Nephron progenitor cell (in vitro differentiated cells): ENCODE measurements at regions not wholly inside any gene's neighbourhood (a gene's known extent, or its start where the extent isn't known, plus 50 kb on each side); places are given as distances from the start of the nearest gene placed in this dataset.

Experiments
- DNase-seq: peaks from one replicate; pipeline ENCODE4 v3.0.0; 2021
- H3K27ac Mint-ChIP-seq: 2 replicates; pipeline ENCODE4 v1.8.0; 2021; ENCODE audit warnings: mild to moderate bottlenecking, moderate library complexity, mixed read lengths
- H3K27me3 Mint-ChIP-seq: 2 replicates; pipeline ENCODE4 v1.8.0; 2021; ENCODE audit warnings: mild to moderate bottlenecking, low read depth, mixed read lengths; ENCODE audit not compliant: poor library complexity
- H3K36me3 Mint-ChIP-seq: 2 replicates; pipeline ENCODE4 v1.8.0; 2021; ENCODE audit warnings: low read depth, mixed read lengths
- H3K4me1 Mint-ChIP-seq: 2 replicates; pipeline ENCODE4 v1.8.0; 2021; ENCODE audit warnings: mixed read lengths
- H3K4me3 Mint-ChIP-seq: 2 replicates; pipeline ENCODE4 v1.8.0; 2021; ENCODE audit warnings: mild to moderate bottlenecking, moderate library complexity, mixed read lengths
- H3K9me3 Mint-ChIP-seq: 2 replicates; pipeline ENCODE4 v1.8.0; 2021; ENCODE audit warnings: mild to moderate bottlenecking, moderate library complexity, mixed read lengths
- TF ChIP-seq, protein P1 (sequence below): fragments of 200-600 bp; sonication (generic); IDR thresholded peaks from 2 replicates; pipeline ENCODE4 v1.5.0; 2021; ENCODE audit warnings: antibody characterized with exemption

DNA sequence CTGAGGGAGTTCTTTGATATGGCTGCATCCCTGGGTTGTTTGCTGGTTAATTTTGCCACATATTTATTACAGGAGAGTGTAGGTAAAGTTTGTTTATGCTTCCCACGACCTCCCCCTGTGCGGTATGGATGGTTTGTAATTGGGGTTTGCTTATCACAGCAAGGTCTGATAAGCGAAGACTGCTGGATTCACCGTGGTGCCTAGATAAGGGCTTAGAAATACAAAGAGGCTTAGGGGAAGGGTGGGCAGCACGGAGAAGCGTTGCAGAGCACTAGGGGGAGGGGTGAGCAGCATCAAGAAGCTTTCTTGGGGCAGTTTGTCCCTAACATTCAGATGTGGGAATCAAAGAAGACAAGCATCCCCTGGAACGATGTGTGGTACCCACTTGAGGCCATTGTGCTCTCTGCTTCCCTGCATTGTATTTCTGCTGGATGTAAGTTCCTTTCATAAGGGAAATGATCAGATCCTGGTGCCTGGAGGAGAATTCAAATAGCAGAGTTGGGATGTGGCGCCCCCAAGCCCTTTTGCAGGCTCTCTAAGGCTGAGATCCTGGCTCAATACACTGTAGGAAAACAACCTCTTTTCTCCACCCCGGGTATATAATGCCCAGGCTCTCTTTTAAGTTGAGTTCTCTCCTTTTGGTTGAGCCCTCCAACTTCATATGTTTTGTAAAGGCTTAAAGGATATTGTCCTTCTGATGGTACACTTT, 598.1 kb upstream of the ADGRL4 start:
- DNase-seq = no peak
- H3K27me3 Mint-ChIP-seq = no peaks in the 10 kb centered on the region
- H3K4me3 Mint-ChIP-seq = no peak overlapping the region
- H3K4me1 Mint-ChIP-seq = no peaks in the 10 kb centered on the region
- H3K36me3 Mint-ChIP-seq = no peaks in the 10 kb centered on the region
- TF ChIP-seq, protein P1, sequence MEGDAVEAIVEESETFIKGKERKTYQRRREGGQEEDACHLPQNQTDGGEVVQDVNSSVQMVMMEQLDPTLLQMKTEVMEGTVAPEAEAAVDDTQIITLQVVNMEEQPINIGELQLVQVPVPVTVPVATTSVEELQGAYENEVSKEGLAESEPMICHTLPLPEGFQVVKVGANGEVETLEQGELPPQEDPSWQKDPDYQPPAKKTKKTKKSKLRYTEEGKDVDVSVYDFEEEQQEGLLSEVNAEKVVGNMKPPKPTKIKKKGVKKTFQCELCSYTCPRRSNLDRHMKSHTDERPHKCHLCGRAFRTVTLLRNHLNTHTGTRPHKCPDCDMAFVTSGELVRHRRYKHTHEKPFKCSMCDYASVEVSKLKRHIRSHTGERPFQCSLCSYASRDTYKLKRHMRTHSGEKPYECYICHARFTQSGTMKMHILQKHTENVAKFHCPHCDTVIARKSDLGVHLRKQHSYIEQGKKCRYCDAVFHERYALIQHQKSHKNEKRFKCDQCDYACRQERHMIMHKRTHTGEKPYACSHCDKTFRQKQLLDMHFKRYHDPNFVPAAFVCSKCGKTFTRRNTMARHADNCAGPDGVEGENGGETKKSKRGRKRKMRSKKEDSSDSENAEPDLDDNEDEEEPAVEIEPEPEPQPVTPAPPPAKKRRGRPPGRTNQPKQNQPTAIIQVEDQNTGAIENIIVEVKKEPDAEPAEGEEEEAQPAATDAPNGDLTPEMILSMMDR = no peak
- no peak overlapping the region for H3K27ac Mint-ChIP-seq
- H3K9me3 Mint-ChIP-seq = no peaks in the 10 kb centered on the region

DNA sequence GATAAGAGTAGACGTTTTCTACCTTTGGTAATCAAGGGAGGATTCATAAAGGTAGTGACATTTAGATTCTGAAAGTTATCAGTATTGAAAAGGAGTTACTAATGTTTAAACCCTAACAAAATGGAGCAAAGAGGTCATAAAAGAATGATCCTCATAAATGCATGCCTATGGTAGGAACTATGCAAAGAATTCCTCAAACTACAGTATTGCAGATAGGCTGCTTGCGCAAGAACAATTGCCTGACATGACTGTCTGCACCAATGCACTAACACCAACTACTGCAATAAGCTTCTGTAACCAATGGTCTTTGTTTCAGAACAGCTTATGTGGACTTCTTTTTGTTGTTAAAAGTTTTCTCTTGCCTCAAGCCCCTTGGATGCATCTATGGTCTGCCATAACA, 597.3 kb upstream of the ADGRL4 start:
- no peak overlapping the region for H3K27ac Mint-ChIP-seq
- DNase-seq = no peak

DNA sequence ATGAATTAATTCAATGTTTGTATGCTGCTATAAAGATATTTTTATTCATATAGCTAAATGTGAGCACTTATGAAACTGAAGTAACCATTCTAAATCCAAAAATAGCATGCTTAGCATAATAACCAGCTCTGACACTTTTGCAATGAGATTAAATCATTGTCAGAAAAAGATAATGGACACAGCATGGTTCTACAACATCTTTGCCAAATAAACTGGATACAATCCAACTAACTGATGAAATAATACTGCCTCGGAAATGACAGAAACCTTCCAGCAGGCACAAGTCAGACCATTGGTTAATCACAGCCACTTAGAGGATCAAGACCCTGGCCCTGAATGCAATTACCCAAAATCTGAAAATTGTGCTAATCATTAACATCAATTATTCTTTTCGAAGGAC, 592.7 kb upstream of the ADGRL4 start:
- Mint-ChIP-seq H3K4me3 (no peak overlapping the region), H3K36me3 (no peaks in the 10 kb centered on the region), H3K27me3 (no peaks in the 10 kb centered on the region), H3K27ac (no peak overlapping the region), H3K9me3 (no peaks in the 10 kb centered on the region), H3K4me1 (no peaks in the 10 kb centered on the region)
- no peak for DNase-seq
- TF ChIP-seq, protein P1 = no peak

More for the DNA sequence above, 597.3 kb upstream of the ADGRL4 start:
- H3K27me3 Mint-ChIP-seq = no peaks in the 10 kb centered on the region
- no peaks in the 10 kb centered on the region for H3K4me1 Mint-ChIP-seq
- H3K9me3 Mint-ChIP-seq = no peaks in the 10 kb centered on the region
- TF ChIP-seq, protein P1 = no peak
- H3K36me3 Mint-ChIP-seq = no peaks in the 10 kb centered on the region
- H3K4me3 Mint-ChIP-seq = no peak overlapping the region

DNA sequence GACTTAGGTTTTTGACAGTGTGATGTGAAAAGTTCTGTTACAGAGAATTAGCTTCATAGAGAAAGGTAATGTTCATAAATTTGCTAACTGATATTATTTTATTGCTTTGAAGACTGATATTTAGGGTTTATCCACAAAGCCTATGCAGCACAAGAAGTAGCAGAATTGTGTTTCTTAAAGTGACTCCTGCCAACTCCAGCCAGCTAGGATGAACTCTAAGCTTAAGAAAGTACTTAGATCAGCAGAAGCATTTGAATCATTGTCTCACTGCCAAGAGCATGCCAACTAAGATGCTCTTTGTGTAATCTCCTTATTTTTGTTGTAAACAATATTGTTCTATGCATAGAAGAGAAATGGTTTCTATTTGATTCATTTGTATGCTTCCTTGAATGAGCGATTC, 589.4 kb upstream of the ADGRL4 start:
- no peak for DNase-seq
- Mint-ChIP-seq H3K36me3 (no peaks in the 10 kb centered on the region), H3K4me3 (no peak overlapping the region), H3K27ac (no peak overlapping the region), H3K9me3 (no peaks in the 10 kb centered on the region), H3K4me1 (no peaks in the 10 kb centered on the region), H3K27me3 (no peaks in the 10 kb centered on the region)
- TF ChIP-seq, protein P1 = no peak

DNA sequence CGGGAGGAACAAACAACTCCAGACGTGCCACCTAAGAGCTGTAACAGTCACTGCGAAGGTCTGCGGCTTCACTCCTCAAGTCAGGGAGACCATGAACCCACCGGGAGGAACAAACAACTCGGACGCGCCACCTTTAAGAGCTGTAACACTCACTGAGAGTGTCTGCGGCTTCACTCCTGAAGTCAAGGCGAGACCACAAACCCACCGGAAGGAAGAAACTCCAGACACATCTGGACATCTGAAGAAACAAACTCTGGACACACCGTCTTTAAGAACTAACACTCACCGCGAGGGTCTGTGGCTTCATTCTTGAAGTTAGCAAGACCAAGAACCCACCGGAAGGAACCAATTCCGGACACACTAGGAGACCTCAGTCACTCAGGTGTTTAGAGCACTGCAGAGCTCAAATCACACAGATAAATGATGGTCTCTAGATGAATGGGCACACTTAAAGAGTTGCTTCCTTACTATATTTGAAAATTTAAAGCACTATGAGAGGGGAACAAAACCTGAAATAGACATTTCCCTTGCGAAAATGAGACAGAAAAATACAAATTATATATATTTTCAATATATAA, 587.7 kb upstream of the ADGRL4 start:
- Mint-ChIP-seq H3K27me3 (no peaks in the 10 kb centered on the region), H3K4me1 (no peaks in the 10 kb centered on the region), H3K36me3 (no peaks in the 10 kb centered on the region), H3K27ac (no peak overlapping the region), H3K9me3 (no peaks in the 10 kb centered on the region), H3K4me3 (no peak overlapping the region)
- TF ChIP-seq, protein P1 = no peak
- DNase-seq = no peak

DNA sequence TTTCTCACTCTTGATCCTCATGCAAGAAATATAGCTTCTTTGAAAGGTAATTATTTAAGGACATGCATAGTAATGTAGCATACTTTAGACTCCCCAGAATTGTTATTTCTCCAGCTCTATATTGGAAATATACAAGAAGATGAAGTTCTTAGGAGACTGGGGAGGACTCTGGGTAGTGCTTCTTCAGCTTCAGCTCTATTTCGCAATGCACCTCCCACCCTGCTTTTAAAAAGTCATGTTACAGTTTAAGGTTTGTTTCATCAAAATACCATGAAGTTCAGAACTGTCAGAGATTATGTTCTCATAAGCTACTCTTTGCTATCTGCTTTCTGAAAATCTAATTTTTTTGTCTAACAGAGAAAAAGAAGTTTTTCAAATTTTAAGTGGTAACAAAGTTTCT, 586.2 kb upstream of the ADGRL4 start:
- Mint-ChIP-seq H3K9me3 (no peaks in the 10 kb centered on the region), H3K27me3 (no peaks in the 10 kb centered on the region), H3K4me3 (no peak overlapping the region), H3K36me3 (no peaks in the 10 kb centered on the region), H3K4me1 (no peaks in the 10 kb centered on the region), H3K27ac (no peak overlapping the region)
- no peak for DNase-seq
- TF ChIP-seq, protein P1 = no peak
